ENCODE measurements at regions not wholly inside any gene's neighbourhood (a gene's known extent, or its start where the extent isn't known, plus 50 kb on each side); places are given as distances from the start of the nearest gene placed in this dataset.

DNA sequence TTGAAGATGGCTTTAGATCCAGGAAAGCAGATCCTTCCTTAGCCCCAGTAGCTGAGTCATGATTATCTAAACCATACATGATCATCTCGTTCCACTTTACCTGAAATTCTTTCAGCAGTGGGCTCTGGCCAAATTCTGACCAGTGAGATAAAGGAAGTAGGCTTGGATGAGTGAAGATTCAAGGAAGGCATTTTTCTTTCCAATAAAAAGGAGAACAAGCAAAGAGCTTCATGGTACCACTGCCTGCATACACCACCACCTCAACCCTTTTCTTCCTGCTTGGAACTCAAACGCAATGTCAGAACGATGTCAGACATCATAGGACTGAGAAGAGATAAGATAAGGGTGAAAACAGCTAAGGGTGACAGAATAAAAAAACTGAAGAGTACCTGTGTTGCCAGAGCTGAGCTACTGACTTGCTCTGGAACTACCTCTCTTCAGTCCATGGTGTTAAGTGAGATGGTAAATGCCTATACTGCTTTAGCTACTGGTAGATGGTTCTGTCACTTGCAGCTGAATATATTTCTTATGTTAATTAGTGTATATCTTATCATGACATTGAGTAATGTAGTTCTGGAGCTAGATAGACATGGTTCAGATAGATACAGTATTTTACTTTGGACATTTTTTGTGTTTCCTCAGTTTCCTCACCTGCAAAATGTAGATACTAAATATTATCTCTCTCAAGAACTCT is 58.7 kb upstream of the ACVR1 start:
- DNase-seq: no peak
- TF ChIP-seq, protein P1, sequence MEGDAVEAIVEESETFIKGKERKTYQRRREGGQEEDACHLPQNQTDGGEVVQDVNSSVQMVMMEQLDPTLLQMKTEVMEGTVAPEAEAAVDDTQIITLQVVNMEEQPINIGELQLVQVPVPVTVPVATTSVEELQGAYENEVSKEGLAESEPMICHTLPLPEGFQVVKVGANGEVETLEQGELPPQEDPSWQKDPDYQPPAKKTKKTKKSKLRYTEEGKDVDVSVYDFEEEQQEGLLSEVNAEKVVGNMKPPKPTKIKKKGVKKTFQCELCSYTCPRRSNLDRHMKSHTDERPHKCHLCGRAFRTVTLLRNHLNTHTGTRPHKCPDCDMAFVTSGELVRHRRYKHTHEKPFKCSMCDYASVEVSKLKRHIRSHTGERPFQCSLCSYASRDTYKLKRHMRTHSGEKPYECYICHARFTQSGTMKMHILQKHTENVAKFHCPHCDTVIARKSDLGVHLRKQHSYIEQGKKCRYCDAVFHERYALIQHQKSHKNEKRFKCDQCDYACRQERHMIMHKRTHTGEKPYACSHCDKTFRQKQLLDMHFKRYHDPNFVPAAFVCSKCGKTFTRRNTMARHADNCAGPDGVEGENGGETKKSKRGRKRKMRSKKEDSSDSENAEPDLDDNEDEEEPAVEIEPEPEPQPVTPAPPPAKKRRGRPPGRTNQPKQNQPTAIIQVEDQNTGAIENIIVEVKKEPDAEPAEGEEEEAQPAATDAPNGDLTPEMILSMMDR (IDR thresholded peaks at IDR 0.05): no peak
- TF ChIP-seq POLR2A (IDR thresholded peaks at IDR 0.05): no peak
- no peaks in the 10 kb centered on the region for H3K27me3 ChIP-seq
- no peaks in the 10 kb centered on the region for H3K9me3 ChIP-seq
- H3K4me1 ChIP-seq: no peaks in the 10 kb centered on the region
- H3K36me3 ChIP-seq: no peaks in the 10 kb centered on the region
- no peak overlapping the region for H3K27ac ChIP-seq
- no peak overlapping the region for H3K4me3 ChIP-seq

- Histone ChIP-seq H3K36me3 (no peaks in the 10 kb centered on the region), H3K4me1 (no peaks in the 10 kb centered on the region), H3K9me3 (no peaks in the 10 kb centered on the region), H3K27me3 (no peaks in the 10 kb centered on the region), H3K4me3 (no peak overlapping the region), H3K27ac (no peak overlapping the region)
- DNase-seq: no peak
- TF ChIP-seq, protein P1 (IDR thresholded peaks at IDR 0.05): no peak
- TF ChIP-seq POLR2A (IDR thresholded peaks at IDR 0.05): no peak
These were observed 57.2 kb upstream of the ACVR1 start for GRCh38 chr2:157933160-157933920.

- H3K27ac ChIP-seq: no peak overlapping the region
- H3K4me3 ChIP-seq: no peak overlapping the region
- H3K27me3 ChIP-seq: no peaks in the 10 kb centered on the region
- H3K9me3 ChIP-seq: no peaks in the 10 kb centered on the region
- TF ChIP-seq POLR2A (IDR thresholded peaks at IDR 0.05): no peak
- TF ChIP-seq, protein P1 (IDR thresholded peaks at IDR 0.05): no peak
- no peak for DNase-seq
- H3K4me1 ChIP-seq: no peaks in the 10 kb centered on the region
- H3K36me3 ChIP-seq: no peaks in the 10 kb centered on the region
These were observed 56.5 kb upstream of the ACVR1 start for GRCh38 chr2:157932480-157933159.

- TF ChIP-seq POLR2A (IDR thresholded peaks at IDR 0.05): no peak
- TF ChIP-seq, protein P1 (IDR thresholded peaks at IDR 0.05): no peak
- DNase-seq: no peak
- Histone ChIP-seq H3K4me1 (no peaks in the 10 kb centered on the region), H3K36me3 (no peaks in the 10 kb centered on the region), H3K27me3 (no peaks in the 10 kb centered on the region), H3K27ac (no peak overlapping the region), H3K4me3 (no peak overlapping the region), H3K9me3 (no peaks in the 10 kb centered on the region)
These were observed 55.4 kb upstream of the ACVR1 start for GRCh38 chr2:157931542-157931941.

DNA sequence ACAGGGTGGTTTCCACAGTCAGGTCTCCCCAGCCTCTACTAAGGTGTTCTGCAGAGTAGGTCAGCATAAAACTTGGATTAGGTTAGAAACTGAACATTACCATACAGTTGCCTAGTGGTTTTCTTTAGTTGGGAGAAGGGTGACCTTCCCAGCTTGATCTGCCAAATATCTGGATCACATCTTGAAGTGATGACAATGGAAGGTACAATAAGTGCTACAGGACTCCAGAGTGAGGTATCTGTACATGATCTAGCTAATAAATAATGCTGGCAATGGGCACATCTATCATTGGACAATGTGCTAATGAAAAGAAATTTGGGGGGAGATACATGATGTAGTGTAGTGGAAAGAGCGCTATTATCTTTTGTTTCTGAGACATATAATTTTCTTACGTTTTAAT is 54.6 kb upstream of the ACVR1 start:
- Histone ChIP-seq H3K4me1 (no peaks in the 10 kb centered on the region), H3K9me3 (no peaks in the 10 kb centered on the region), H3K36me3 (no peaks in the 10 kb centered on the region), H3K4me3 (no peak overlapping the region), H3K27me3 (no peaks in the 10 kb centered on the region), H3K27ac (no peak overlapping the region)
- TF ChIP-seq, protein P1 (IDR thresholded peaks at IDR 0.05): no peak
- TF ChIP-seq POLR2A (IDR thresholded peaks at IDR 0.05): no peak
- no peak for DNase-seq
